SH-SY5Y (cell line): ENCODE measurements at regions not wholly inside any gene's neighbourhood (a gene's known extent, or its start where the extent isn't known, plus 50 kb on each side); places are given as distances from the start of the nearest gene placed in this dataset.

Experiments
- GATA2 ChIP-seq: IDR thresholded peaks from 2 replicates; pipeline ENCODE4 v1.6.1; 2011; ENCODE audit warnings: mild to moderate bottlenecking, low read depth, low read length
- GATA3 ChIP-seq: IDR thresholded peaks from 2 replicates; pipeline ENCODE4 v1.6.1; 2011; ENCODE audit warnings: low read depth, mild to moderate bottlenecking, low read length, moderate library complexity

GRCh38 chr1:22266141-22266540, 123.2 kb upstream of the WNT4 start:
- TF ChIP-seq GATA2 (no peak), GATA3 (no peak)
